Pons (tissue), 1 donor: ENCODE measurements at regions not wholly inside any gene's neighbourhood (a gene's known extent, or its start where the extent isn't known, plus 50 kb on each side); places are given as distances from the start of the nearest gene placed in this dataset.

Experiments used
- DNase-seq: peaks from one replicate; pipeline ENCODE4 v3.0.0-alpha.2; 2016; ENCODE audit warnings: low spot score

- DNase-seq, result no peak
These were observed 298.7 kb downstream of the RFC3 start for GRCh38 chr13:34116651-34117050.

- DNase-seq, result no peak
These were observed 306.8 kb downstream of the RFC3 start for GRCh38 chr13:34124666-34125306.

GRCh38 chr13:34127523-34127922 lies 309.6 kb downstream of the RFC3 start:
- DNase-seq, result no peak

- DNase-seq, result no peak
These were observed 310.7 kb downstream of the RFC3 start for GRCh38 chr13:34128661-34129060.

- DNase-seq, result no peak
These were observed 311.5 kb downstream of the RFC3 start for GRCh38 chr13:34129436-34129835.

- no peak for DNase-seq
These were observed 319.3 kb downstream of the RFC3 start for GRCh38 chr13:34137200-34137599.

GRCh38 chr13:34139660-34140227 lies 321.8 kb downstream of the RFC3 start:
- no peak for DNase-seq

GRCh38 chr13:34143637-34144036 lies 325.7 kb downstream of the RFC3 start:
- no peak for DNase-seq

- no peak for DNase-seq
These were observed 326.2 kb downstream of the RFC3 start for GRCh38 chr13:34144142-34144541.

- no peak for DNase-seq
These were observed 327.1 kb downstream of the RFC3 start for GRCh38 chr13:34145061-34145460.

GRCh38 chr13:34148359-34148758 lies 330.4 kb downstream of the RFC3 start:
- no peak for DNase-seq

GRCh38 chr13:34151885-34152284 lies 333.9 kb downstream of the RFC3 start:
- no peak for DNase-seq

GRCh38 chr13:34152409-34152808 lies 334.5 kb downstream of the RFC3 start:
- DNase-seq, result no peak

GRCh38 chr13:34152996-34153395 lies 335.0 kb downstream of the RFC3 start:
- no peak for DNase-seq

GRCh38 chr13:34153428-34154180 lies 335.7 kb downstream of the RFC3 start:
- DNase-seq, result no peak

- DNase-seq, result no peak
These were observed 338.1 kb downstream of the RFC3 start for GRCh38 chr13:34155931-34156607.

GRCh38 chr13:34156841-34157365 lies 339.0 kb downstream of the RFC3 start:
- DNase-seq, result no peak

GRCh38 chr13:34159946-34160345 lies 342.0 kb downstream of the RFC3 start:
- no peak for DNase-seq

GRCh38 chr13:34161931-34162543 lies 344.1 kb downstream of the RFC3 start:
- no peak for DNase-seq

GRCh38 chr13:34162544-34162933 lies 344.6 kb downstream of the RFC3 start:
- DNase-seq, result no peak

GRCh38 chr13:34164582-34164981 lies 346.6 kb downstream of the RFC3 start:
- DNase-seq, result no peak

GRCh38 chr13:34165158-34165557 lies 347.2 kb downstream of the RFC3 start:
- no peak for DNase-seq
